Ascending aorta (tissue), 2 donors: ENCODE measurements at regions not wholly inside any gene's neighbourhood (a gene's known extent, or its start where the extent isn't known, plus 50 kb on each side); places are given as distances from the start of the nearest gene placed in this dataset.
A peak's percentile ranks its signal among the peaks of the same experiment; 100 is the strongest.

ENCODE experiments used
- DNase-seq, 2 donors: peaks; one replicate each; pipeline ENCODE4 v3.0.0-alpha.2; 2019; ENCODE audit warnings: low spot score in 2 of 2
- H3K27ac ChIP-seq, 2 donors: fragments of 200-600 bp; sonication (generic); one replicate each; pipeline ENCODE4 v1.5.1; 2016 to 2017; ENCODE audit warnings: mild to moderate bottlenecking in 1 of 2
- H3K27me3 ChIP-seq: fragments of 200-600 bp; sonication (generic); one replicate; pipeline ENCODE4 v1.5.1; 2017
- H3K36me3 ChIP-seq, 2 donors: fragments of 200-600 bp; sonication (generic); one replicate each; pipeline ENCODE4 v1.5.1; 2016
- H3K4me1 ChIP-seq, 2 donors: fragments of 200-600 bp; sonication (generic); one replicate each; pipeline ENCODE4 v1.5.1; 2016 to 2017; ENCODE audit warnings: mild to moderate bottlenecking in 1 of 2
- H3K4me3 ChIP-seq, 2 donors: fragments of 200-600 bp; sonication (generic); one replicate each; pipeline ENCODE4 v1.5.1; 2016 to 2017; ENCODE audit warnings: mild to moderate bottlenecking in 1 of 2
- H3K9me3 ChIP-seq, 2 donors: fragments of 200-600 bp; sonication (generic); one replicate each; pipeline ENCODE4 v1.5.1; 2016
- intact Hi-C: fragments of 100-400 bp; cut with DNase I; formaldehyde crosslinking; loops from one replicate; pipeline ENCODE4 v1.15.1; 2023
- TF ChIP-seq, protein P1 (sequence below), 3 experiments: fragments of 200-600 bp in 2 of 3; fragments of 450-650 bp in 1 of 3; sonication (generic) in 2 of 3; IDR thresholded peaks; one replicate each; pipeline ENCODE4 v1.5.1; 2016 to 2019; ENCODE audit warnings: antibody characterized with exemption in 3 of 3, mild to moderate bottlenecking in 1 of 3, moderate library complexity in 1 of 3

DNA sequence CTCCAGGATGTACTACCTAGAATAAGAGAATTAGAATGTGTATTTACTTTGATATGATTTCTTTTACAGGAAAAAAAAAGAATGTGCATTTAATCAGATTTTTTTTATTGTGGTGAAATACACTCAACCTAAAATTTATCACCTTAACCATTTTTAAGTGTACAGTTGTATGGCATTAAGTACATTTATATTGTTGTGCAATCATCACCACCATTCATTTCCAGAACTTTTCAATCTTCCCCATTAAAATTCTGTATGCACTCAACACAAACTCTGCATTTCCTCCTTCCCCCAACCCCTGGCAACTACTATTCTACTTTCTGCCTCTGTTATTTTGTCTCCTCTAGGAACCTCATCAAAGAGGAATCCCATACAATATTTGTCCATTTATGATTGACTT is 66.0 kb upstream of the APC start:
- intact Hi-C loops: no loop called here
- Histone ChIP-seq H3K4me1 (no peaks in the 10 kb centered on the region), H3K9me3 (no peaks in the 10 kb centered on the region), H3K4me3 (no peak overlapping the region), H3K27ac (no peak overlapping the region), H3K36me3 (no peaks in the 10 kb centered on the region), H3K27me3 (no peaks in the 10 kb centered on the region)
- no peak for DNase-seq
- TF ChIP-seq, protein P1, sequence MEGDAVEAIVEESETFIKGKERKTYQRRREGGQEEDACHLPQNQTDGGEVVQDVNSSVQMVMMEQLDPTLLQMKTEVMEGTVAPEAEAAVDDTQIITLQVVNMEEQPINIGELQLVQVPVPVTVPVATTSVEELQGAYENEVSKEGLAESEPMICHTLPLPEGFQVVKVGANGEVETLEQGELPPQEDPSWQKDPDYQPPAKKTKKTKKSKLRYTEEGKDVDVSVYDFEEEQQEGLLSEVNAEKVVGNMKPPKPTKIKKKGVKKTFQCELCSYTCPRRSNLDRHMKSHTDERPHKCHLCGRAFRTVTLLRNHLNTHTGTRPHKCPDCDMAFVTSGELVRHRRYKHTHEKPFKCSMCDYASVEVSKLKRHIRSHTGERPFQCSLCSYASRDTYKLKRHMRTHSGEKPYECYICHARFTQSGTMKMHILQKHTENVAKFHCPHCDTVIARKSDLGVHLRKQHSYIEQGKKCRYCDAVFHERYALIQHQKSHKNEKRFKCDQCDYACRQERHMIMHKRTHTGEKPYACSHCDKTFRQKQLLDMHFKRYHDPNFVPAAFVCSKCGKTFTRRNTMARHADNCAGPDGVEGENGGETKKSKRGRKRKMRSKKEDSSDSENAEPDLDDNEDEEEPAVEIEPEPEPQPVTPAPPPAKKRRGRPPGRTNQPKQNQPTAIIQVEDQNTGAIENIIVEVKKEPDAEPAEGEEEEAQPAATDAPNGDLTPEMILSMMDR (IDR thresholded peaks at IDR 0.05): no peak

DNA sequence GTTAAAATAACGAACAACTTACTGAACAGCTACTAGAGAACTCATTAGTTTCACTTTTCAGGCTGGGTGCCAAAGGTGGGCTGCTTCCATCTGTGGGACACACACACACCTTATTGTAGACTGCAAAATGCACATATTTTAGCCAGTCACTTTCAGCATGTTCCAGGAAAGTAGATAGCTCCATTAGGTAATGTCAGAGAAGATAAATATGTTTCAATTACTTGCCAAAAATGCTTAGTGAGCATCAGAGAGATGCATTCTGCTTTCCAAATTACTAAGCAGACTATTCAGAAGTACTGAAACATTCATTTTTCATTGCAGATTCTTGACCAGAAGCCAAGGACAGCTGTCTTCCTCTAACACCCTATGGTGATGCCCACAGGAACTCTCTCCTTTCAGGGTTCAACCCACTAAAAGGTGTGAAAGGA is 56.2 kb upstream of the APC start:
- no peak overlapping the region for H3K4me3 ChIP-seq
- no peak overlapping the region for H3K27ac ChIP-seq
- no peaks in the 10 kb centered on the region for H3K36me3 ChIP-seq
- DNase-seq: no peak
- TF ChIP-seq, protein P1 (IDR thresholded peaks at IDR 0.05): no peak
- H3K27me3 ChIP-seq: no peaks in the 10 kb centered on the region
- peaks cover 0 to 17% of the 10 kb centered on the region in 2 donors for H3K4me1 ChIP-seq
- intact Hi-C loops: loop anchor here (10.0 kb wide), 1 partner anchor 183 kb away; the partner anchor contains the start of gene SRP19
- no peaks in the 10 kb centered on the region for H3K9me3 ChIP-seq

DNA sequence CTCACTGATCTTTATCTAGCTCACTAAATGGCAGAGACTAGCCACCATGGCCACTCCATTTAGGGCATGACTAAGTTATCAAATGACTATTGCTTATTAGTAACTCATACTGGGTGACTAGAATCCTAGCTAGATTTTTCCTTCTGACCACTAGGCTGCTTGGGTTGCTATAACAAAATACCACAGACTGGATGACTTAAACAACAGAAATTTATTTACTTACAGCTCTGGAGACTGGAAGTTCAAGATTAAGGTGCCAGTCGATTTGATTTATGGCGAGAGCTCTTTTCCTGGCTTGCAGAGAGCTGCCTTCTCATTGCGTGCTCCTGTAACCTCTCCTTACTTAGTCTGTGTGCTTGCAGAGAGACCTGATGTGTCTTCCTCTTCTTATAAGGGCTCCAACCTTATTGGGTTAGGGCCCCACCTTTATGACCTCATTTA is 55.0 kb upstream of the APC start:
- Histone ChIP-seq H3K9me3 (no peaks in the 10 kb centered on the region), H3K4me3 (no peak overlapping the region), H3K4me1 (peaks cover 0 to 17% of the 10 kb centered on the region in 2 donors), H3K27me3 (no peaks in the 10 kb centered on the region), H3K27ac (no peak overlapping the region), H3K36me3 (no peaks in the 10 kb centered on the region)
- TF ChIP-seq, protein P1 (IDR thresholded peaks at IDR 0.05): no peak
- DNase-seq: no peak
- intact Hi-C loops: loop anchor here (10.0 kb wide), 1 partner anchor 182 kb away; the partner anchor contains the start of gene SRP19

DNA sequence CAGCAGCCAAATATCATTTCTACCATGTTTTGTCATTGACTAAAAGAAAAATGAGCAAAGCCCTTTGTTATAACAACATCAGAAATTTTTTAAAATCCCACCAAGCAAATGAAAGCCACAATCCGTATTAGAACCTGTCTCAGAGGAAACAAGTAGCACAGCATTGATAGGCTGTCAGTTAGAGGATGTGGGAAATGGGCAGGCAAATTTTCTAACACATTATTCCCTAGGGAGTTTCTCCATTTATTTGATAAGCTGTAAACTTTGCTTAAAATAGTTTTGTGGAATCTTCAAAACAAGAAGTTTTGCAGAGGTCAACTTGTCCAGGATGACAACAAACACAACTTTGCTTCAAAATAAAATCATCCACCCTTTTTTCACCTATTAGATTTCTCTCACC is 53.6 kb upstream of the APC start:
- Histone ChIP-seq H3K27me3 (no peaks in the 10 kb centered on the region), H3K36me3 (no peaks in the 10 kb centered on the region), H3K4me1 (peaks cover 0 to 17% of the 10 kb centered on the region in 2 donors), H3K4me3 (no peak overlapping the region), H3K9me3 (no peaks in the 10 kb centered on the region), H3K27ac (peak overlapping the region; percentile 41 to 73)
- intact Hi-C loops: loop anchor here (1.0 to 10.0 kb wide), 2 partner anchors 23 to 181 kb away; partner anchors contain the start of gene SRP19
- TF ChIP-seq, protein P1 (IDR thresholded peaks at IDR 0.05): no peak
- no peak for DNase-seq

DNA sequence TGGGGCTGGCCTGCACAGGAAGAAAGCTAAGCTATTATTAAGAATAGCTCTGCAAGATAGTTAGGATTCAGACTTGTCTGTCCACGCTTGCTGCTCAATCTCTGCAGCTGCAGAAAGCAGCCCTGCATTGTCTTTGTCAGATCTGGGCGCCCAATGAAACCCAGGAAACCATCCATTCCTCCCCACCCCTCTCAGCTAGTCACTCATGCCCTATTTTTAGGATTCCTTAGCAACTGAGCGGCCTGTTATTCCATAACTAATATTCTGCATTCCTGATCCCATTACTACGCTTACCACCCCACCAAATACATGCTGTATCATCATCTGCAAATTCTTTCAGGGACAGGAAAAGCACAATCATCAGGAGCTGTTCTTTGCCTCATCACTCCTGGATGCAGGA is 52.9 kb upstream of the APC start:
- H3K27ac ChIP-seq: peak overlapping the region; percentile 71 to 73
- H3K4me1 ChIP-seq: peaks cover 0 to 17% of the 10 kb centered on the region in 2 donors
- no peaks in the 10 kb centered on the region for H3K9me3 ChIP-seq
- no peak overlapping the region for H3K4me3 ChIP-seq
- intact Hi-C loops: loop anchor here (1.0 to 10.0 kb wide), 2 partner anchors 23 to 180 kb away; partner anchors contain the start of gene SRP19
- DNase-seq: peak in 1 of 2 donors; percentile 74
- H3K36me3 ChIP-seq: no peaks in the 10 kb centered on the region
- TF ChIP-seq, protein P1 (IDR thresholded peaks at IDR 0.05): no peak
- H3K27me3 ChIP-seq: no peaks in the 10 kb centered on the region
